ENCODE measurements at regions not wholly inside any gene's neighbourhood (a gene's known extent, or its start where the extent isn't known, plus 50 kb on each side); places are given as distances from the start of the nearest gene placed in this dataset.

- H3K36me3 ChIP-seq: no peaks in the 10 kb centered on the region
- ATAC-seq (no peak), DNase-seq (no peak)
- no peak overlapping the region for H3K4me3 ChIP-seq
- no peak for TF ChIP-seq POLR2A (IDR thresholded peaks at IDR 0.05)
- TF ChIP-seq CTCF (IDR thresholded peaks at IDR 0.05): no peak
- H3K4me1 ChIP-seq: no peaks in the 10 kb centered on the region
- intact Hi-C loops (cut with DNase I): no loop called here
- no peaks in the 10 kb centered on the region for H3K27me3 ChIP-seq
- no peaks in the 10 kb centered on the region for H3K9me3 ChIP-seq
- 76% methylated on average over 4 of the region's 4 CpGs for WGBS (ENCODE audit: insufficient coverage, low coverage, low lambda C conversion rate, missing lambda C conversion rate)
- H3K27ac ChIP-seq: no peak overlapping the region
Measured at GRCh38 chr1:80282536-80282935, 1276.0 kb upstream of the ADGRL4 start.

GRCh38 chr1:80278936-80279335 is 1272.4 kb upstream of the ADGRL4 start:
- no peaks in the 10 kb centered on the region for H3K27me3 ChIP-seq
- no peak overlapping the region for H3K4me3 ChIP-seq
- TF ChIP-seq POLR2A (IDR thresholded peaks at IDR 0.05) (no peak), CTCF (IDR thresholded peaks at IDR 0.05) (no peak)
- DNase-seq (no peak), ATAC-seq (no peak)
- intact Hi-C loops (cut with DNase I): no loop called here
- no peaks in the 10 kb centered on the region for H3K9me3 ChIP-seq
- H3K27ac ChIP-seq: no peak overlapping the region
- H3K36me3 ChIP-seq: no peaks in the 10 kb centered on the region
- H3K4me1 ChIP-seq: no peaks in the 10 kb centered on the region

- TF ChIP-seq CTCF (IDR thresholded peaks at IDR 0.05) (no peak), POLR2A (IDR thresholded peaks at IDR 0.05) (no peak)
- intact Hi-C loops (cut with DNase I): no loop called here
- no peak for ATAC-seq
Measured at GRCh38 chr1:80274256-80274655, 1267.7 kb upstream of the ADGRL4 start.

GRCh38 chr1:80272495-80272894 is 1266.0 kb upstream of the ADGRL4 start:
- no peak for TF ChIP-seq POLR2A (IDR thresholded peaks at IDR 0.05)
- no peak for TF ChIP-seq CTCF (IDR thresholded peaks at IDR 0.05)
- H3K36me3 ChIP-seq: no peaks in the 10 kb centered on the region
- H3K9me3 ChIP-seq: no peaks in the 10 kb centered on the region
- no peaks in the 10 kb centered on the region for H3K27me3 ChIP-seq
- no peak for ATAC-seq
- no peak for DNase-seq
- no peaks in the 10 kb centered on the region for H3K4me1 ChIP-seq
- WGBS (ENCODE audit: insufficient coverage, low coverage, low lambda C conversion rate, missing lambda C conversion rate): 73% methylated on average over 2 of the region's 2 CpGs
- no peak overlapping the region for H3K27ac ChIP-seq
- intact Hi-C loops (cut with DNase I): no loop called here
- H3K4me3 ChIP-seq: no peak overlapping the region

More at GRCh38 chr1:80274256-80274655, 1267.7 kb upstream of the ADGRL4 start:
- H3K27me3 ChIP-seq: no peaks in the 10 kb centered on the region
- no peaks in the 10 kb centered on the region for H3K9me3 ChIP-seq
- 74% methylated on average over 4 of the region's 4 CpGs for WGBS (ENCODE audit: insufficient coverage, low coverage, low lambda C conversion rate, missing lambda C conversion rate)
- H3K36me3 ChIP-seq: no peaks in the 10 kb centered on the region
- no peak for DNase-seq
- H3K27ac ChIP-seq: no peak overlapping the region
- no peak overlapping the region for H3K4me3 ChIP-seq
- H3K4me1 ChIP-seq: no peaks in the 10 kb centered on the region

GRCh38 chr1:80258659-80259058 is 1252.1 kb upstream of the ADGRL4 start:
- TF ChIP-seq POLR2A (IDR thresholded peaks at IDR 0.05): no peak
- no peak for TF ChIP-seq CTCF (IDR thresholded peaks at IDR 0.05)
- no peaks in the 10 kb centered on the region for H3K36me3 ChIP-seq
- H3K9me3 ChIP-seq: peaks cover 0 to 2% (median 0%) of the 10 kb centered on the region in 4 donors
- DNase-seq: no peak
- H3K4me1 ChIP-seq: no peaks in the 10 kb centered on the region
- no peak for ATAC-seq
- no peaks in the 10 kb centered on the region for H3K27me3 ChIP-seq
- H3K4me3 ChIP-seq: no peak overlapping the region
- intact Hi-C loops (cut with DNase I): no loop called here
- no peak overlapping the region for H3K27ac ChIP-seq
- 43% methylated on average over 1 of the region's 1 CpG for WGBS (ENCODE audit: insufficient coverage, low coverage, low lambda C conversion rate, missing lambda C conversion rate)

Measured in right lobe of liver (tissue), 6 donors.